ENCODE measurements at regions not wholly inside any gene's neighbourhood (a gene's known extent, or its start where the extent isn't known, plus 50 kb on each side); places are given as distances from the start of the nearest gene placed in this dataset.

DNA sequence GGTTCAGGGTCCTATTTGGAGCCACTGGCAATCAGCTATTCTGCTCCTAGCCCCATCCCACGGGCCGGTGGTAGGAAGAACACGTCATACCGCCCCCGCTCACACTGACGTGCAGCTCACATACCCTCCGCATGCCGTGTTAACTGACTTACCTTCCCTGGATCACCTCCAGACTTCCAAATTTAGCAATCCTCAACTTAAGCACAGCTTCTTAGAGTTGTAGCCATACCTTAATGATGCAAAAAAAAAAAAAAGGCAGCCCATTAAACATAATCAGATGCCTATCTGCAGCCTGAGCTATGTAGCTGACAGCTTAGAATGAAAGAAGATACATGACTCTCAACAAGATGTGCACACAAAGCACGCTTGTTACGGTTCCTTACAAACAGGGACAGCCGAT, 93.0 kb downstream of the IRX2 start:
- Histone ChIP-seq H3K27me3 (ENCODE audit: control insufficient read depth, insufficient read depth, low read length) (no peaks in the 10 kb centered on the region), H3K4me3 (ENCODE audit: low read depth, low read length) (no peak overlapping the region), H3K36me3 (ENCODE audit: control insufficient read depth, insufficient read depth, low read length) (no peaks in the 10 kb centered on the region)
- FAIRE-seq (no peak), DNase-seq (ENCODE audit: low read depth) (no peak)
- TF ChIP-seq, protein P1, sequence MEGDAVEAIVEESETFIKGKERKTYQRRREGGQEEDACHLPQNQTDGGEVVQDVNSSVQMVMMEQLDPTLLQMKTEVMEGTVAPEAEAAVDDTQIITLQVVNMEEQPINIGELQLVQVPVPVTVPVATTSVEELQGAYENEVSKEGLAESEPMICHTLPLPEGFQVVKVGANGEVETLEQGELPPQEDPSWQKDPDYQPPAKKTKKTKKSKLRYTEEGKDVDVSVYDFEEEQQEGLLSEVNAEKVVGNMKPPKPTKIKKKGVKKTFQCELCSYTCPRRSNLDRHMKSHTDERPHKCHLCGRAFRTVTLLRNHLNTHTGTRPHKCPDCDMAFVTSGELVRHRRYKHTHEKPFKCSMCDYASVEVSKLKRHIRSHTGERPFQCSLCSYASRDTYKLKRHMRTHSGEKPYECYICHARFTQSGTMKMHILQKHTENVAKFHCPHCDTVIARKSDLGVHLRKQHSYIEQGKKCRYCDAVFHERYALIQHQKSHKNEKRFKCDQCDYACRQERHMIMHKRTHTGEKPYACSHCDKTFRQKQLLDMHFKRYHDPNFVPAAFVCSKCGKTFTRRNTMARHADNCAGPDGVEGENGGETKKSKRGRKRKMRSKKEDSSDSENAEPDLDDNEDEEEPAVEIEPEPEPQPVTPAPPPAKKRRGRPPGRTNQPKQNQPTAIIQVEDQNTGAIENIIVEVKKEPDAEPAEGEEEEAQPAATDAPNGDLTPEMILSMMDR (IDR thresholded peaks at IDR 0.05; ENCODE audit: insufficient read depth, low read length, severe bottlenecking), result no peak

DNA sequence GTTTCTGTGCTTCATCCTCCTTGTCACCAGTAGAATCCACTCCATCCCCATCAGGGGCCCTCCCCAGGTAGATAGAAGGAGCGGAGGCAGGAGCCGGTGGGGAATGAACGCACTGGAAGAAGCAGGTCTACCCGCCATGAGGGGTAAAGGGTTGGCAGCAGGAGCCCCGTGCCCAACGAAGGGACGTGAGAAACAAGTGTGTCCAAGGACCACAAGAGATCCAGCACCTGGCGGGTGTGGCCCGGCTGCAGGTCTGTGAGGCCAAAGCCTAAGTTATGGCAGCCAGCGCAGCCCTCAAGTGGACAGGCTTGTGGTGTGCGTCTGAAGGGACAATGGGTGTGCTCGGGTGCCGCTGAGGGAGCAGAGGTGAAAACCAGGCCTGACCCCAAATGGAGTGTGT, 94.3 kb downstream of the IRX2 start:
- Histone ChIP-seq H3K4me3 (ENCODE audit: low read depth, low read length) (no peak overlapping the region), H3K36me3 (ENCODE audit: control insufficient read depth, insufficient read depth, low read length) (no peaks in the 10 kb centered on the region), H3K27me3 (ENCODE audit: control insufficient read depth, insufficient read depth, low read length) (no peaks in the 10 kb centered on the region)
- TF ChIP-seq, protein P1 (IDR thresholded peaks at IDR 0.05; ENCODE audit: insufficient read depth, low read length, severe bottlenecking), result no peak
- DNase-seq (ENCODE audit: low read depth) (no peak), FAIRE-seq (no peak)

- no peaks in the 10 kb centered on the region for H3K27me3 ChIP-seq (ENCODE audit: control insufficient read depth, insufficient read depth, low read length)
- TF ChIP-seq, protein P1 (IDR thresholded peaks at IDR 0.05; ENCODE audit: insufficient read depth, low read length, severe bottlenecking), result no peak
- no peaks in the 10 kb centered on the region for H3K36me3 ChIP-seq (ENCODE audit: control insufficient read depth, insufficient read depth, low read length)
- FAIRE-seq (no peak), DNase-seq (ENCODE audit: low read depth) (peak; percentile 12)
- H3K4me3 ChIP-seq (ENCODE audit: low read depth, low read length), result no peak overlapping the region
These were observed 95.3 kb downstream of the IRX2 start for GRCh38 chr5:2656206-2656605.

- H3K27me3 ChIP-seq (ENCODE audit: control insufficient read depth, insufficient read depth, low read length), result no peaks in the 10 kb centered on the region
- FAIRE-seq, result no peak
These were observed 97.5 kb downstream of the IRX2 start for GRCh38 chr5:2653991-2654390.

GRCh38 chr5:2651116-2651515, 100.4 kb downstream of the IRX2 start:
- no peak overlapping the region for H3K4me3 ChIP-seq (ENCODE audit: low read depth, low read length)
- no peak for DNase-seq (ENCODE audit: low read depth)
- no peaks in the 10 kb centered on the region for H3K36me3 ChIP-seq (ENCODE audit: control insufficient read depth, insufficient read depth, low read length)
- no peak for FAIRE-seq
- TF ChIP-seq, protein P1 (IDR thresholded peaks at IDR 0.05; ENCODE audit: insufficient read depth, low read length, severe bottlenecking), result no peak
- no peaks in the 10 kb centered on the region for H3K27me3 ChIP-seq (ENCODE audit: control insufficient read depth, insufficient read depth, low read length)

More at GRCh38 chr5:2653991-2654390, 97.5 kb downstream of the IRX2 start:
- TF ChIP-seq, protein P1 (IDR thresholded peaks at IDR 0.05; ENCODE audit: insufficient read depth, low read length, severe bottlenecking), result no peak
- Histone ChIP-seq H3K36me3 (ENCODE audit: control insufficient read depth, insufficient read depth, low read length) (no peaks in the 10 kb centered on the region), H3K4me3 (ENCODE audit: low read depth, low read length) (no peak overlapping the region)
- no peak for DNase-seq (ENCODE audit: low read depth)

- Histone ChIP-seq H3K27me3 (ENCODE audit: control insufficient read depth, insufficient read depth, low read length) (no peaks in the 10 kb centered on the region), H3K4me3 (ENCODE audit: low read depth, low read length) (no peak overlapping the region), H3K36me3 (ENCODE audit: control insufficient read depth, insufficient read depth, low read length) (no peaks in the 10 kb centered on the region)
- DNase-seq (ENCODE audit: low read depth) (no peak), FAIRE-seq (no peak)
- TF ChIP-seq, protein P1 (IDR thresholded peaks at IDR 0.05; ENCODE audit: insufficient read depth, low read length, severe bottlenecking), result no peak
These were observed 108.7 kb downstream of the IRX2 start for GRCh38 chr5:2642684-2643345.
